ENCODE measurements at regions not wholly inside any gene's neighbourhood (a gene's known extent, or its start where the extent isn't known, plus 50 kb on each side); places are given as distances from the start of the nearest gene placed in this dataset.

- Histone ChIP-seq H3K27ac (no peak overlapping the region), H3K4me2 (no peak overlapping the region), H4K20me1 (ENCODE audit: insufficient read depth, poor library complexity, severe bottlenecking) (no peaks in the 10 kb centered on the region), H3K79me2 (no peaks in the 10 kb centered on the region), H3K4me1 (ENCODE audit: insufficient read depth) (peaks cover 16% of the 10 kb centered on the region), H3K36me3 (replicated peaks; ENCODE audit: insufficient read depth, low read depth) (no peaks in the 10 kb centered on the region), H3K9me2 (replicated peaks; ENCODE audit: insufficient read depth) (no peaks in the 10 kb centered on the region), H3K27me3 (no peaks in the 10 kb centered on the region), H2AFZ (no peak overlapping the region), H3K4me3 (no peak overlapping the region), H3K9me3 (ENCODE audit: low read depth) (no peaks in the 10 kb centered on the region)
- no peak for DNase-seq (ENCODE audit: low spot score)
- TF ChIP-seq EZH2 (IDR thresholded peaks at IDR 0.05; ENCODE audit: borderline replicate concordance): no peak
- no peak for TF ChIP-seq CTCF (IDR thresholded peaks at IDR 0.05; ENCODE audit: poor library complexity)
- TF ChIP-seq EZH2phosphoT487 (IDR thresholded peaks at IDR 0.05; ENCODE audit: low read depth, severe bottlenecking, unreplicated experiment): no peak
- 81% methylated on average over 24 of the region's 24 CpGs for WGBS (ENCODE audit: low lambda C conversion rate, missing lambda C conversion rate)
Measured at GRCh38 chr4:187176261-187176910, 452.7 kb upstream of the FAT1 start.

- no peaks in the 10 kb centered on the region for H3K27me3 ChIP-seq
- H3K79me2 ChIP-seq: no peaks in the 10 kb centered on the region
- no peak overlapping the region for H3K4me3 ChIP-seq
- no peak overlapping the region for H3K4me2 ChIP-seq
- H3K36me3 ChIP-seq (replicated peaks; ENCODE audit: insufficient read depth, low read depth): no peaks in the 10 kb centered on the region
- peaks cover 16% of the 10 kb centered on the region for H3K4me1 ChIP-seq (ENCODE audit: insufficient read depth)
- no peak overlapping the region for H2AFZ ChIP-seq
- no peaks in the 10 kb centered on the region for H4K20me1 ChIP-seq (ENCODE audit: insufficient read depth, poor library complexity, severe bottlenecking)
- no peaks in the 10 kb centered on the region for H3K9me3 ChIP-seq (ENCODE audit: low read depth)
- WGBS (ENCODE audit: low lambda C conversion rate, missing lambda C conversion rate): 90% methylated on average over 6 of the region's 6 CpGs
- no peak overlapping the region for H3K27ac ChIP-seq
- no peak for DNase-seq (ENCODE audit: low spot score)
- H3K9me2 ChIP-seq (replicated peaks; ENCODE audit: insufficient read depth): no peaks in the 10 kb centered on the region
- TF ChIP-seq CTCF (IDR thresholded peaks at IDR 0.05; ENCODE audit: poor library complexity): no peak
Measured at GRCh38 chr4:187178084-187178483, 454.4 kb upstream of the FAT1 start.

- H3K36me3 ChIP-seq (replicated peaks; ENCODE audit: insufficient read depth, low read depth): no peaks in the 10 kb centered on the region
- H3K79me2 ChIP-seq: no peaks in the 10 kb centered on the region
- no peak for DNase-seq (ENCODE audit: low spot score)
- H2AFZ ChIP-seq: no peak overlapping the region
- H3K27me3 ChIP-seq: no peaks in the 10 kb centered on the region
- H3K4me2 ChIP-seq: no peak overlapping the region
- H3K9me3 ChIP-seq (ENCODE audit: low read depth): no peaks in the 10 kb centered on the region
- no peaks in the 10 kb centered on the region for H4K20me1 ChIP-seq (ENCODE audit: insufficient read depth, poor library complexity, severe bottlenecking)
- no peaks in the 10 kb centered on the region for H3K9me2 ChIP-seq (replicated peaks; ENCODE audit: insufficient read depth)
- H3K4me1 ChIP-seq (ENCODE audit: insufficient read depth): peaks cover 16% of the 10 kb centered on the region
- H3K27ac ChIP-seq: no peak overlapping the region
- no peak overlapping the region for H3K4me3 ChIP-seq
- TF ChIP-seq CTCF (IDR thresholded peaks at IDR 0.05; ENCODE audit: poor library complexity): no peak
- TF ChIP-seq EZH2phosphoT487 (IDR thresholded peaks at IDR 0.05; ENCODE audit: low read depth, severe bottlenecking, unreplicated experiment): no peak
- no peak for TF ChIP-seq EZH2 (IDR thresholded peaks at IDR 0.05; ENCODE audit: borderline replicate concordance)
- WGBS (ENCODE audit: low lambda C conversion rate, missing lambda C conversion rate): 75% methylated on average over 6 of the region's 6 CpGs
Measured at GRCh38 chr4:187178587-187178986, 454.9 kb upstream of the FAT1 start.

Measured in hepatocyte (in vitro differentiated cells).